ENCODE measurements at regions not wholly inside any gene's neighbourhood (a gene's known extent, or its start where the extent isn't known, plus 50 kb on each side); places are given as distances from the start of the nearest gene placed in this dataset.

GRCh38 chr6:56853541-56853940 is 101.4 kb upstream of the BEND6 start:
- H3K27ac ChIP-seq (ENCODE audit: extremely low read length, insufficient read depth, low read length): no peak overlapping the region
- H3K4me2 ChIP-seq (ENCODE audit: low read depth, low read length): no peak overlapping the region
- no peak for ATAC-seq
- DNase-seq (ENCODE audit: low spot score): no peak
- H3K36me3 ChIP-seq (replicated peaks in 1 of 2; ENCODE audit: control insufficient read depth in 1 of 2, insufficient read depth in 2 of 2, low read length in 2 of 2): no peaks in the 10 kb centered on the region
- H3K9ac ChIP-seq (ENCODE audit: insufficient read depth, low read depth, low read length): no peak overlapping the region
- ChIA-PET CTCF (ENCODE audit: low intra/inter-chr PET ratio, low total read pairs) (no interaction called here), POLR2A (no interaction called here)
- TF ChIP-seq, protein P1, sequence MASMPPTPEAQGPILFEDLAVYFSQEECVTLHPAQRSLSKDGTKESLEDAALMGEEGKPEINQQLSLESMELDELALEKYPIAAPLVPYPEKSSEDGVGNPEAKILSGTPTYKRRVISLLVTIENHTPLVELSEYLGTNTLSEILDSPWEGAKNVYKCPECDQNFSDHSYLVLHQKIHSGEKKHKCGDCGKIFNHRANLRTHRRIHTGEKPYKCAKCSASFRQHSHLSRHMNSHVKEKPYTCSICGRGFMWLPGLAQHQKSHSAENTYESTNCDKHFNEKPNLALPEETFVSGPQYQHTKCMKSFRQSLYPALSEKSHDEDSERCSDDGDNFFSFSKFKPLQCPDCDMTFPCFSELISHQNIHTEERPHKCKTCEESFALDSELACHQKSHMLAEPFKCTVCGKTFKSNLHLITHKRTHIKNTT (CRISPR knock-in tag; IDR thresholded peaks at IDR 0.05): no peak
- no peak for TF ChIP-seq ZNF615 (CRISPR knock-in tag; IDR thresholded peaks at IDR 0.05; ENCODE audit: borderline replicate concordance)
- no peak for TF ChIP-seq ZNF101 (CRISPR knock-in tag; IDR thresholded peaks at IDR 0.05; ENCODE audit: borderline replicate concordance, low read depth)
- no peak for TF ChIP-seq ZNF740 (CRISPR knock-in tag; IDR thresholded peaks at IDR 0.05)
- TF ChIP-seq ZBED4 (CRISPR knock-in tag; IDR thresholded peaks at IDR 0.05; ENCODE audit: borderline replicate concordance): no peak
- no peak for TF ChIP-seq ZNF674 (CRISPR knock-in tag; IDR thresholded peaks at IDR 0.05; ENCODE audit: low read depth)
- H3K4me1 ChIP-seq (ENCODE audit: insufficient read depth, low read length): no peaks in the 10 kb centered on the region
- H3K27me3 ChIP-seq (ENCODE audit: control insufficient read depth in 1 of 2, insufficient read depth in 2 of 2, low read length in 2 of 2): no peaks in the 10 kb centered on the region
- in situ Hi-C loops (cut with HindIII; ENCODE audit: extremely low pct_ligation_motif_present, low pct_unique_long_range_greater_than_20kb): no loop called here
- H3K79me2 ChIP-seq (ENCODE audit: insufficient read depth, low read length): no peaks in the 10 kb centered on the region
- FAIRE-seq: no peak
- intact Hi-C loops (cut with micrococcal nuclease; ENCODE audit: unreplicated experiment): loop anchor here (5.0 kb wide), 1 partner anchor 96 kb away; no protein-coding TSS in a partner anchor
- WGBS (ENCODE audit: low lambda C conversion rate): 20% methylated on average over 2 of the region's 2 CpGs
- H3K4me3 ChIP-seq (replicated peaks in 1 of 3; ENCODE audit: insufficient read depth in 1 of 3, low read depth in 2 of 3, low read length in 3 of 3): no peak overlapping the region
- H2AFZ ChIP-seq (ENCODE audit: low read length): no peak overlapping the region
- no TSS peak for BruUV-seq (replicated peaks)
- H3K9me3 ChIP-seq (ENCODE audit: low read length): no peaks in the 10 kb centered on the region
- H4K20me1 ChIP-seq (ENCODE audit: insufficient read depth, low read length): no peaks in the 10 kb centered on the region

All from HepG2 (cell line).